ENCODE measurements at regions not wholly inside any gene's neighbourhood (a gene's known extent, or its start where the extent isn't known, plus 50 kb on each side); places are given as distances from the start of the nearest gene placed in this dataset.

- TF ChIP-seq ELK4 (CRISPR knock-in tag; IDR thresholded peaks at IDR 0.05; ENCODE audit: borderline replicate concordance), result no peak
- TF ChIP-seq ZNF598 (CRISPR knock-in tag; IDR thresholded peaks at IDR 0.05; ENCODE audit: borderline replicate concordance), result no peak
- TF ChIP-seq SOX5 (CRISPR knock-in tag; IDR thresholded peaks at IDR 0.05; ENCODE audit: borderline replicate concordance), result peak; percentile 94
- peak; percentile 41; the same call in 1 of the 2 replicates for TF ChIP-seq ISL2 (CRISPR knock-in tag; IDR thresholded peaks at IDR 0.05)
- no peak for TF ChIP-seq ZNF784 (CRISPR knock-in tag; IDR thresholded peaks at IDR 0.05; ENCODE audit: borderline replicate concordance)
- TF ChIP-seq ZNF414 (CRISPR knock-in tag; IDR thresholded peaks at IDR 0.05), result no peak
- no peak for TF ChIP-seq MEF2D (CRISPR knock-in tag; IDR thresholded peaks at IDR 0.05)
- no peak for TF ChIP-seq WIZ (CRISPR knock-in tag; IDR thresholded peaks at IDR 0.05)
- no peak for TF ChIP-seq CTCF (CRISPR knock-in tag; IDR thresholded peaks at IDR 0.05)
- 0 out of 2 replicates have a peak, but pooled peaks have one; percentile 20 for TF ChIP-seq HMG20A (CRISPR knock-in tag; IDR thresholded peaks at IDR 0.05; ENCODE audit: borderline replicate concordance)
- TF ChIP-seq ZNF274 (CRISPR knock-in tag; IDR thresholded peaks at IDR 0.05), result no peak
- TF ChIP-seq JARID2 (CRISPR knock-in tag; IDR thresholded peaks at IDR 0.05; ENCODE audit: insufficient replicate concordance), result no peak
- no peak for TF ChIP-seq EZH2 (conservative IDR thresholded peaks at IDR 0.05; ENCODE audit: low read depth, low read length)
- no peak for TF ChIP-seq ZBTB20 (CRISPR knock-in tag; IDR thresholded peaks at IDR 0.05; ENCODE audit: borderline replicate concordance, low read depth)
- no peak for TF ChIP-seq ZNF7 (CRISPR knock-in tag; IDR thresholded peaks at IDR 0.05)
- TF ChIP-seq ZNF256 (CRISPR knock-in tag; conservative IDR thresholded peaks at IDR 0.05), result no peak
- 0 out of 2 replicates have a peak, but pooled peaks have one; percentile 35 for TF ChIP-seq RXRB (CRISPR knock-in tag; IDR thresholded peaks at IDR 0.05; ENCODE audit: borderline replicate concordance)
- TF ChIP-seq ZFAT (CRISPR knock-in tag; conservative IDR thresholded peaks at IDR 0.05), result no peak
- no peak for TF ChIP-seq ZNF703 (CRISPR knock-in tag; IDR thresholded peaks at IDR 0.05; ENCODE audit: borderline replicate concordance)
- TF ChIP-seq NR2F2 (IDR thresholded peaks at IDR 0.05; ENCODE audit: borderline replicate concordance, low read depth), result no peak
- TF ChIP-seq E2F1 (CRISPR knock-in tag; IDR thresholded peaks at IDR 0.05), result no peak
- no peak for TF ChIP-seq SP1 (IDR thresholded peaks at IDR 0.05)
- no peak for TF ChIP-seq SP1 (CRISPR knock-in tag; IDR thresholded peaks at IDR 0.05)
- no peak for TF ChIP-seq THAP7 (CRISPR knock-in tag; IDR thresholded peaks at IDR 0.05)
- TF ChIP-seq GTF3A (CRISPR knock-in tag; conservative IDR thresholded peaks at IDR 0.05), result no peak
- TF ChIP-seq SALL2 (CRISPR knock-in tag; IDR thresholded peaks at IDR 0.05), result no peak
- TF ChIP-seq SMC3 (IDR thresholded peaks at IDR 0.05; ENCODE audit: low read length), result no peak
- no peak for TF ChIP-seq ATM (IDR thresholded peaks at IDR 0.05; ENCODE audit: borderline replicate concordance)
Measured at GRCh38 chr7:110529175-110529574, 561.8 kb upstream of the LRRN3 start (continued).
